Bronchial epithelial cell (primary cell): ENCODE measurements at regions not wholly inside any gene's neighbourhood (a gene's known extent, or its start where the extent isn't known, plus 50 kb on each side); places are given as distances from the start of the nearest gene placed in this dataset.
"Not testable (repeated sequence)": the region's sequence is repeated elsewhere in the genome, so short reads cannot be mapped to it uniquely, and the experiment has no call there.

Source experiments
- DNase-seq: peaks from one replicate; pipeline ENCODE4 v3.0.0-alpha.2; 2010; ENCODE audit warnings: low read depth
- FAIRE-seq: peaks from 2 replicates; lab custom pipeline; 2011; peaks lifted over from hg19 to GRCh38; lab: Jason Lieb, UNC
- H3K27me3 ChIP-seq: 2 replicates; pipeline ENCODE4 v1.5.1; 2011; ENCODE audit warnings: low read length; ENCODE audit not compliant: control insufficient read depth, insufficient read depth
- H3K36me3 ChIP-seq: 2 replicates; pipeline ENCODE4 v1.5.1; 2011; ENCODE audit warnings: low read length; ENCODE audit not compliant: control insufficient read depth, insufficient read depth
- H3K4me3 ChIP-seq: 2 replicates; pipeline ENCODE4 v1.5.1; 2011; ENCODE audit warnings: mild to moderate bottlenecking, low read depth, low read length, control low read depth
- CTCF ChIP-seq: IDR thresholded peaks from 2 replicates; pipeline ENCODE4 v1.5.1; 2011; ENCODE audit warnings: mild to moderate bottlenecking, moderate library complexity, low read length, control low read depth, inconsistent platforms; ENCODE audit not compliant: insufficient read depth, severe bottlenecking

GRCh38 chr6:144955392-144955791, 670.3 kb downstream of the UTRN start:
- TF ChIP-seq CTCF: no peak
- no peak for FAIRE-seq
- H3K27me3 ChIP-seq: no peaks in the 10 kb centered on the region
- no peaks in the 10 kb centered on the region for H3K36me3 ChIP-seq
- no peak for DNase-seq
- no peak overlapping the region for H3K4me3 ChIP-seq

GRCh38 chr6:144955859-144956258, 670.7 kb downstream of the UTRN start:
- no peak for FAIRE-seq

GRCh38 chr6:144956697-144957096, 671.6 kb downstream of the UTRN start:
- H3K36me3 ChIP-seq, DNase-seq, H3K27me3 ChIP-seq, FAIRE-seq, H3K4me3 ChIP-seq: not testable (repeated sequence)

More at GRCh38 chr6:144955859-144956258, 670.7 kb downstream of the UTRN start:
- Histone ChIP-seq H3K4me3 (no peak overlapping the region), H3K36me3 (no peaks in the 10 kb centered on the region), H3K27me3 (no peaks in the 10 kb centered on the region)
- DNase-seq: peak; percentile 67
- TF ChIP-seq CTCF: no peak

GRCh38 chr6:144957236-144957937, 672.3 kb downstream of the UTRN start:
- no peaks in the 10 kb centered on the region for H3K27me3 ChIP-seq
- H3K4me3 ChIP-seq: no peak overlapping the region
- no peak for TF ChIP-seq CTCF
- DNase-seq (peak; percentile 76), FAIRE-seq (no peak)
- H3K36me3 ChIP-seq: no peaks in the 10 kb centered on the region

- Histone ChIP-seq H3K27me3 (no peaks in the 10 kb centered on the region), H3K36me3 (no peaks in the 10 kb centered on the region), H3K4me3 (no peak overlapping the region)
- no peak for FAIRE-seq
- peak; percentile 80 for DNase-seq
- no peak for TF ChIP-seq CTCF
Measured at GRCh38 chr6:144969154-144969553, 684.0 kb downstream of the UTRN start.

GRCh38 chr6:144969602-144970272, 684.6 kb downstream of the UTRN start:
- H3K27me3 ChIP-seq: no peaks in the 10 kb centered on the region
- DNase-seq (no peak), FAIRE-seq (no peak)
- no peaks in the 10 kb centered on the region for H3K36me3 ChIP-seq
- TF ChIP-seq CTCF: no peak
- no peak overlapping the region for H3K4me3 ChIP-seq

GRCh38 chr6:144977250-144977864, 692.2 kb downstream of the UTRN start:
- not testable (repeated sequence) for H3K36me3 ChIP-seq, H3K4me3 ChIP-seq, H3K27me3 ChIP-seq
- FAIRE-seq (peak; percentile 94), DNase-seq (peak; percentile 58)
